ENCODE measurements at regions not wholly inside any gene's neighbourhood (a gene's known extent, or its start where the extent isn't known, plus 50 kb on each side); places are given as distances from the start of the nearest gene placed in this dataset.

GRCh38 chr1:98126740-98127139 is 205.9 kb upstream of the DPYD start:
- TF ChIP-seq, protein P1, sequence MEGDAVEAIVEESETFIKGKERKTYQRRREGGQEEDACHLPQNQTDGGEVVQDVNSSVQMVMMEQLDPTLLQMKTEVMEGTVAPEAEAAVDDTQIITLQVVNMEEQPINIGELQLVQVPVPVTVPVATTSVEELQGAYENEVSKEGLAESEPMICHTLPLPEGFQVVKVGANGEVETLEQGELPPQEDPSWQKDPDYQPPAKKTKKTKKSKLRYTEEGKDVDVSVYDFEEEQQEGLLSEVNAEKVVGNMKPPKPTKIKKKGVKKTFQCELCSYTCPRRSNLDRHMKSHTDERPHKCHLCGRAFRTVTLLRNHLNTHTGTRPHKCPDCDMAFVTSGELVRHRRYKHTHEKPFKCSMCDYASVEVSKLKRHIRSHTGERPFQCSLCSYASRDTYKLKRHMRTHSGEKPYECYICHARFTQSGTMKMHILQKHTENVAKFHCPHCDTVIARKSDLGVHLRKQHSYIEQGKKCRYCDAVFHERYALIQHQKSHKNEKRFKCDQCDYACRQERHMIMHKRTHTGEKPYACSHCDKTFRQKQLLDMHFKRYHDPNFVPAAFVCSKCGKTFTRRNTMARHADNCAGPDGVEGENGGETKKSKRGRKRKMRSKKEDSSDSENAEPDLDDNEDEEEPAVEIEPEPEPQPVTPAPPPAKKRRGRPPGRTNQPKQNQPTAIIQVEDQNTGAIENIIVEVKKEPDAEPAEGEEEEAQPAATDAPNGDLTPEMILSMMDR (conservative IDR thresholded peaks at IDR 0.05; ENCODE audit: low read depth, low read length): no peak
- TF ChIP-seq EZH2 (IDR thresholded peaks at IDR 0.05; ENCODE audit: borderline replicate concordance, low read depth, low read length, poor library complexity, severe bottlenecking): no peak

Measured in A673 (cell line).